HG03196 (cell line): ENCODE measurements at regions not wholly inside any gene's neighbourhood (a gene's known extent, or its start where the extent isn't known, plus 50 kb on each side); places are given as distances from the start of the nearest gene placed in this dataset.

Experiments
- ATAC-seq: cut with Tn5 transposase; IDR thresholded peaks from one replicate; pipeline ENCODE4 v1.9.1; 2021; ENCODE audit not compliant: unreplicated experiment

DNA sequence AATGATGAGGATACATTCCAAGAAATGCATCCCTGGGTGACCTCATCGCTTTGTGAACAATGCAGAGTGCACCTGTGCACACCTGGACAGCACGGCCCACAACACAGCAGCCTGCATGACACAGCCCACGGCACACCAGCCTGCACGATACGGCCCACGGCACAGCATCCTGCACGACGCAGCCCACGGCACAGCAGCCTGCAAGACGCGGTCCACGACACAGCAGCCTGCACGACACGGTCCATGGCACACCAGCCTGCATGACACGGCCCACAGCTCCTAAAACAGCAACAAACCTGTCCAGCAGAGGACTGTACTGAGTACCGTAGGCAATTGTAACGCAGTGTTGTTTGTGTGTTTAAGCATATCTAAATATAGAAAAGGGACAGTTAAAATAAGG lies 134.7 kb upstream of the PPP2R2D start:
- ATAC-seq, result no peak

DNA sequence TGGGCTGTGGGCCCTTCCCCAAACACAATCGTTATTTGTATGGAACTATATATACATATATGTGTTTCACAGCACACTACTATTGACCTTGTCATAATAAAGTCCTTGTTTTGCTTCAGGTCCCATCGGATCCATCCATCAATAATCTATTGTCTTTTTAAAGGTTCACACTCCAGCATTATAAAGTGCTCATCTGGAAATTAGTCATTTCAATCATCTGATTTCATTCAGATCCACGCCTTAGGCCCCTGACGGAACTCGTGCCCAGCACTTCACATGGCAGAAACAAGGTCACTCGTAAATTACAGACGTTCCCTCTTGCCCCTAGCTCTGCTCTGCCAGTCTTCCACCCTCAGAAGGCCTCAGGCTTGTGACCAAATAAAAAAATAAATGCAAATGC lies 133.1 kb upstream of the PPP2R2D start:
- ATAC-seq, result no peak

- no peak for ATAC-seq
Measured at GRCh38 chr10:131769571-131770410, 131.0 kb upstream of the PPP2R2D start.

GRCh38 chr10:131770946-131771633 lies 129.7 kb upstream of the PPP2R2D start:
- ATAC-seq, result no peak

GRCh38 chr10:131771634-131772358 lies 129.0 kb upstream of the PPP2R2D start:
- no peak for ATAC-seq

GRCh38 chr10:131772441-131772840 lies 128.4 kb upstream of the PPP2R2D start:
- ATAC-seq, result no peak

GRCh38 chr10:131773370-131774343 lies 127.2 kb upstream of the PPP2R2D start:
- no peak for ATAC-seq

GRCh38 chr10:131774681-131775085 lies 126.1 kb upstream of the PPP2R2D start:
- ATAC-seq, result no peak

GRCh38 chr10:131775433-131775832 lies 125.4 kb upstream of the PPP2R2D start:
- no peak for ATAC-seq

- ATAC-seq, result no peak
Measured at GRCh38 chr10:131775833-131776232, 125.0 kb upstream of the PPP2R2D start.

GRCh38 chr10:131776496-131776895 lies 124.3 kb upstream of the PPP2R2D start:
- no peak for ATAC-seq

DNA sequence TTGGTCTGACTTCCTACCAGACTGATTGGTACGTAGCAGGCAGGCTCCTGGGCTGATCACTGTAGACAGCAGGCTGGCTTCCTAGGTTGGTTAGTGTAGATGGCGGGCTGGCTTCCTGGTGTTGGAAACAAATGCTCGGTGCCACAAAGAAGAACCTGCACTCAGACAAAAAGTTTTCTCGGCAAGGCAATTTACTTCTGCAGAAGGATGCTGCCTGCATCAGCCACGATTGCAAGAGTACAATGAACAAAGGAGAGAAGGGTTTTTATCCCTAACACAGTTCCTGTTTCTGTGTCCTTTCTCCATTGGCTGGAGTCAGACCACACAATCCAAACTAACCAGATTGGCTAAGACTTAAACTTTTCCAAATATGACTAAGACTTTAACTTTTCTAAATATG lies 123.6 kb upstream of the PPP2R2D start:
- no peak for ATAC-seq

DNA sequence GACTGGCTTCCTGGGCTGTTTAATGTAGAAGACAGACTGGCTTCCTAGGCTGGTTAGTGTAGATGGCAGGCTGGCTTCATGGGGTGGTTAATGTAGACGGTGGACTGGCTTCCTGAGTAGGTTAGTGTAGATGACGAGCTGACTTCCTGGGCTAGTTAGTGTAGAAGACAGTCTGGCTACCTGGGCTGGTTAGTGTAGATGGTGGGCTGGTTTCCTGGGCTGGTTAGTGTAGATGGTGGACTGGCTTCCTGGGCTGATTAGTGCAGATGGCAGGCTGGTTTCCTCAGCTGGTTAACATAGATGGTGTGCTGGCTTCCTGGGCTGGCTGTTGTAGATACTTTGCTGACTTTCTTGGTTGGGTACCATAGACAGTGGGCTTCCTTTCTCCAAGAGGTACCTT lies 122.9 kb upstream of the PPP2R2D start:
- no peak for ATAC-seq

DNA sequence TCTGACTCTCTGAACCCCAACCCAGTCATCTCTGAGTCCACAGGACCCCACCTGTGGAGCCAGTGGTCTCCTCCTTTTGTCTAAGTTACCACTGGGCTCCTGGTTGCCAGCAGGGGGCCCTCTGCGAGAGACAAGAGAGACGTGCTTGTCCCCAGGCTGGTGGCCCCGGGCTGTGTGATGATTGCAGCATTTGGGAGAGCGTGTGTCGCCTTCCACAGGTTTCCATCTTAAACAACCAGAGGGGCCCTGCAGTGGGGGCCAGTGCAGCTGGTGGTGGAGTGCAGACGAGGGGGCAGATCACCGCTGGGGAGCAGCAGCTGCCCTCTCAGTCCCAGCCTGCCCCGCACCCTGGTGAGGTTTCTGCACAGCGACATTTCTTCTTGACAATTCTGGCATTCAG lies 122.4 kb upstream of the PPP2R2D start:
- no peak for ATAC-seq

DNA sequence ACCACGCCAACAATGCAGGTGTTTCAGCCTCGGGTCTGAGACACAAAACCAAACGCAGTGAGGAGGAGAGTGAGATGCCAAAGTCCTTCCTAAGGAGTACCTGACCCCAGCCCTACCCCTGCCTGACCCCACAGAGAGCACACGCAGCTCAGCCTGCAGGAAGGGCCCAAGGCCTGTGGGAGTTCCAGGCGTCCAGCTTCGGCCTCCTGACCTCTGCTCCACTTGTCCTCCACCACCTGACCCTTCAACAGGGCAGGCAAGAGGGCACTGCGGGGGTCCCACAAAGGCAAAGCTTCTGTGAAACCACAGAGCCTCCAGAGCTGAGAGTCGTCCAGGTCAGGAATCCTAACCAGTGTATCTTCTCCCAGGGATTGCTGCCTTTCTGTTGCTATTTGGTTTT lies 122.0 kb upstream of the PPP2R2D start:
- ATAC-seq, result no peak

- ATAC-seq, result no peak
Measured at GRCh38 chr10:131779661-131780394, 121.0 kb upstream of the PPP2R2D start.

DNA sequence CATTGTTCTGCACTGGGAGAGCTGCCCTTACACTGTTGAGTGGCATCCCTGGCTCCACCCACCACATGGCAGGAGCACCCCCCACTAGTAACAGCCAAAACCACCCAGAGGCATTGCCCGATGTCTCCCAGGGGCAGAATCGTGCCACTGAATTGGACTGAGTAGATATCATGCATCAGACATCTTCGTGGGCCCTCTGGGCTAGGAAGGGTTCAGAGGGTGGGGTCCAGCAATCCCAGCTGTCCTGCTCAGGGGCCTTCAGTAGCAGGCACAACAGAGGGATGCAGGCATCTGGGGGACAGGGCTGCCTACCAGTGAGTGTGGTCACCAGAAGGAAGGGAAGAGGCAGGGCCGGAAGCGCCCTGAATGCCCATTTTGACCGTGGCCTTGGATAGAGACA lies 119.7 kb upstream of the PPP2R2D start:
- no peak for ATAC-seq

DNA sequence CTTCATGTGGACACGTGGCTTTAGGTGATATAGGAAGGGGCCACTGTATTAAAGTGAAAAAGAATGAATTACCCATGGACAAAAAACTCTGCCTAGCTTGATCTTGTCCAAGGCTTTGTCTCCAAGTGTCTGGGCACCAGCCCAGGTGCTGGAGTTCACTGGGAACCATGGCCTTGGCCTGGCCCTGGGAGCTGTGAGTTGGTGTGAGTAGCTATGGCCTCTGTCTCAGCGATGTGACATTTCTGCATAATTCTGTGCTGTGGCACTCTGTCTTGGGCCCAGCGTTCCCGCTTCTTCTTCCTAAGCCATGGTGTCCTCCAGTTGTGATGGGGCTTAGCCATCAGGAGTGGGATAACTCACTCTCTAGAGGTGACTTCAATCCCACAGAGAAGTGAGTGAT lies 119.0 kb upstream of the PPP2R2D start:
- no peak for ATAC-seq

DNA sequence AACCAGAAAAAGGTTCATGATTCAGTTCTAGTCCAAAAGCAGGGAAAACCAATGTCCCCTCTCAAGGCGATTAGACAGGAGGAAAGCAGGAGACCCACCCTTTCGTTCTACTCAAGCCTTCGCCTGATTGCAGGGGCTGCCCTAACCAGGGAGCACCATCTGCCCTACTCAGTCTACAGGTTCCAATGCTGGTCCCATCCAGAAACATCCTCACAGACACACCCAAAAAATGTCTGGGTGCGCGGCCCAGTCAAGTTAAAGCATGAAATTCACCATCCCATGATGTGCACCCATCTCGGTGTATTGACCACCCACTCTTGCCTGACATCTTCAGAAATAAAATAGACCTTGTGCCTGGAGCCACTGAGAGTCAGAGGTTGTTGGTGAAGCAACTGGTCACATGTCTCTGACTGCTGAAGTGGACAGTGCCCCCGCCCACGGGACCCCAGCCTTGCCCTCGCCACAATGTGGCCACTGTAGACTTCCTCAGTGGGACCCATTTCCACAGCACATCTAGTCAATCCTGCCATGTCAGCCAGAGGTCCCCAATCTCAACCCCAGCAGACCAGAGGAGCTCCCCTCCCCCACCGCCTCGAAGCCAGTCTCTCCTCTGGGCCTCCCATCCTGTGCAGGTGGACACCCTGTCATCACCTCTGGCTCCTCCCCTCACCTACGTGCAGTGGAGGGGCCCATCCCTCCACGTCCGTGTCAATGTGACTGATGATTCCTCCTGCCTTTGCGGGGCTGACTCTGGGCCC lies 116.3 kb upstream of the PPP2R2D start:
- ATAC-seq, result no peak
